GM12878 (cell line): ENCODE measurements at regions not wholly inside any gene's neighbourhood (a gene's known extent, or its start where the extent isn't known, plus 50 kb on each side); places are given as distances from the start of the nearest gene placed in this dataset.

Experiments used
- ATAC-seq: fragments of 200-7000 bp; cut with Tn5 transposase; 3 replicates; pipeline ENCODE4 v1.9.1; 2020; ENCODE audit warnings: mild to moderate bottlenecking, moderate library complexity
- BruUV-seq: library from RNA; stranded (reverse); fragments of 400-500 nt; replicated peaks from 2 replicates; lab custom pipeline; 2021; lab: Mats Ljungman, UMichigan
- CTCF ChIA-PET: fragments of 300-600 bp; sonication (Branson Sonifier 250); formaldehyde crosslinking; extraction: SDS; loops from one replicate; lab custom pipeline; 2021; ENCODE audit warnings: inconsistent platforms; lab: Yijun Ruan, JAX
- POLR2A ChIA-PET: fragments of 350-600 bp; formaldehyde crosslinking; extraction: SDS; loops from one replicate; lab custom pipeline; 2021; ENCODE audit warnings: inconsistent platforms; lab: Charles Lee
- RAD21 ChIA-PET: fragments of 300-600 bp; sonication (Branson Sonifier 250); formaldehyde crosslinking; loops from one replicate; lab custom pipeline; 2023; ENCODE audit warnings: antibody characterized with exemption; ENCODE audit not compliant: unreplicated experiment; lab: Charles Lee
- SMC1A ChIA-PET: fragments of 300-600 bp; sonication (Branson Sonifier 250); formaldehyde crosslinking; loops from one replicate; lab custom pipeline; 2023; ENCODE audit not compliant: unreplicated experiment, uncharacterized antibody; lab: Charles Lee
- DNase-seq: peaks from one replicate; pipeline ENCODE4 v3.0.0-alpha.2; 2011; ENCODE audit warnings: low read depth, low spot score
- FAIRE-seq: peaks from 3 replicates; lab custom pipeline; 2011; peaks lifted over from hg19 to GRCh38; lab: Jason Lieb, UNC
- H2AFZ ChIP-seq: 2 replicates; pipeline ENCODE4 v1.6.0; 2011; ENCODE audit warnings: low read depth, low read length, control low read depth; ENCODE audit not compliant: control insufficient read depth
- H3K27ac ChIP-seq: 2 replicates; pipeline ENCODE4 v1.5.1; 2011; ENCODE audit warnings: control low read depth; ENCODE audit not compliant: control insufficient read depth, insufficient read depth
- H3K27me3 ChIP-seq, 2 experiments: replicated peaks in 1 of 2; 2 replicates each; pipeline versions ENCODE4 v1.6.0 to v1.6.1; 2011; ENCODE audit warnings: low read length in 1 of 2; ENCODE audit not compliant: control insufficient read depth in 2 of 2, insufficient read depth in 2 of 2
- H3K36me3 ChIP-seq, 2 experiments: 2 replicates each; pipeline ENCODE4 v1.5.1; 2011; ENCODE audit warnings: low read length in 1 of 2; ENCODE audit not compliant: control insufficient read depth in 2 of 2, insufficient read depth in 2 of 2
- H3K4me1 ChIP-seq: 2 replicates; pipeline ENCODE4 v1.6.1; 2011; ENCODE audit warnings: mild to moderate bottlenecking, low read length, moderate library complexity, mixed read lengths; ENCODE audit not compliant: control insufficient read depth, insufficient read depth
- H3K4me2 ChIP-seq: 2 replicates; pipeline ENCODE4 v1.6.0; 2011; ENCODE audit warnings: control low read depth; ENCODE audit not compliant: control insufficient read depth, insufficient read depth
- H3K4me3 ChIP-seq: fragments of 200-600 bp; sonication (generic); 2 replicates; pipeline ENCODE4 v1.5.1; 2016
- H3K79me2 ChIP-seq: 2 replicates; pipeline ENCODE4 v1.6.0; 2011; ENCODE audit warnings: low read length; ENCODE audit not compliant: control insufficient read depth, insufficient read depth
- H3K9ac ChIP-seq: 2 replicates; pipeline ENCODE4 v1.8.0; 2011; ENCODE audit warnings: low read length, control low read depth, mixed read lengths; ENCODE audit not compliant: control insufficient read depth, insufficient read depth
- H3K9me3 ChIP-seq: replicated peaks from 3 replicates; pipeline ENCODE4 v1.5.1; 2011; ENCODE audit warnings: mild to moderate bottlenecking, low read length; ENCODE audit not compliant: control insufficient read depth, insufficient read depth
- H4K20me1 ChIP-seq: 2 replicates; pipeline ENCODE4 v1.6.0; 2011; ENCODE audit not compliant: control insufficient read depth, insufficient read depth
- ATF3 ChIP-seq: IDR thresholded peaks from 2 replicates; pipeline ENCODE4 v1.6.1; 2011; ENCODE audit warnings: low read depth, mild to moderate bottlenecking, low read length, moderate library complexity, borderline replicate concordance; ENCODE audit errors: extremely low read depth
- CHD4 ChIP-seq: fragments of 200-600 bp; sonication (generic); IDR thresholded peaks from 2 replicates; pipeline ENCODE4 v1.6.1; 2016; ENCODE audit warnings: mild to moderate bottlenecking
- E2F8 ChIP-seq: fragments of 450-650 bp; IDR thresholded peaks from 2 replicates; pipeline ENCODE4 v1.6.1; 2018; ENCODE audit warnings: mild to moderate bottlenecking, low read depth, moderate library complexity; ENCODE audit not compliant: partially characterized antibody
- IKZF2 ChIP-seq, 2 experiments: fragments of 450-650 bp; IDR thresholded peaks; 2 replicates each; pipeline ENCODE4 v1.6.1; 2017; ENCODE audit warnings: mild to moderate bottlenecking in 2 of 2, moderate library complexity in 2 of 2
- JUNB ChIP-seq: IDR thresholded peaks from 2 replicates; pipeline ENCODE4 v1.6.1; 2016; ENCODE audit warnings: antibody characterized with exemption, mild to moderate bottlenecking
- PAX5 ChIP-seq: IDR thresholded peaks from 2 replicates; pipeline ENCODE4 v1.6.1; 2011; ENCODE audit warnings: low read depth, low read length, borderline replicate concordance
- SMAD5 ChIP-seq: IDR thresholded peaks from 2 replicates; pipeline ENCODE4 v1.6.1; 2016; ENCODE audit warnings: antibody characterized with exemption, low read depth
- SP1 ChIP-seq: IDR thresholded peaks from one replicate; pipeline ENCODE4 v1.6.1; 2011; ENCODE audit warnings: low read depth, low read length
- TBL1XR1 ChIP-seq: IDR thresholded peaks from 2 replicates; pipeline ENCODE4 v1.6.1; 2012; ENCODE audit warnings: low read depth, low read length, improper control_type of control experiment
- TCF7 ChIP-seq: IDR thresholded peaks from 2 replicates; pipeline ENCODE4 v1.6.1; 2014; ENCODE audit warnings: antibody characterized with exemption, borderline replicate concordance
- ZNF207 ChIP-seq: fragments of 450-650 bp; IDR thresholded peaks from 2 replicates; pipeline ENCODE4 v1.6.1; 2014; ENCODE audit warnings: antibody characterized with exemption, mild to moderate bottlenecking, borderline replicate concordance
- WGBS: methylation state at CpG from one replicate; pipeline ENCODE4 v1.1.6; 2016; ENCODE audit warnings: low lambda C conversion rate; ENCODE audit not compliant: insufficient replicate concordance, insufficient coverage; ENCODE audit errors: missing lambda C conversion rate; 5-methylcytosine and 5-hydroxymethylcytosine counted together
- in situ Hi-C: fragments of 300-500 bp; cut with MboI; formaldehyde crosslinking; loops from 9 replicates; pipeline ENCODE4 v1.14.3; 2018; ENCODE audit warnings: mixed read lengths
- intact Hi-C: fragments of 100-400 bp; cut with micrococcal nuclease; formaldehyde crosslinking; loops from one replicate; pipeline ENCODE4 v1.14.2; 2022; ENCODE audit not compliant: unreplicated experiment

GRCh38 chr20:59400708-59401107 is 100.3 kb downstream of the EDN3 start:
- Histone ChIP-seq H3K27ac (no peak overlapping the region), H3K79me2 (no peaks in the 10 kb centered on the region), H3K36me3 (no peaks in the 10 kb centered on the region), H3K9me3 (no peaks in the 10 kb centered on the region)
- CTCF ChIA-PET, result no interaction called here
- WGBS, result 76% methylated on average over 9 of the region's 9 CpGs
- no TSS peak for BruUV-seq
- intact Hi-C loops, result loop anchor here (10.0 kb wide), 1 partner anchor 316 kb away; no protein-coding TSS in a partner anchor
- TF ChIP-seq PAX5, result no peak
- TF ChIP-seq E2F8, result no peak
- TF ChIP-seq SMAD5, result no peak
- TF ChIP-seq SP1, result no peak
- TF ChIP-seq ZNF207, result no peak
- no peak for TF ChIP-seq TBL1XR1
- no peak for TF ChIP-seq IKZF2 (IDR thresholded peaks at IDR 0.05)
- TF ChIP-seq ATF3, result no peak
- no peak for TF ChIP-seq JUNB
- TF ChIP-seq TCF7, result no peak
- no peak for TF ChIP-seq CHD4
- TF ChIP-seq, all 136 proteins: peak for 0
- H3K27me3 ChIP-seq, result peaks cover 0 to 2% of the 10 kb centered on the region in 2 experiments; a peak in 2 of 4 replicates
- ATAC-seq (no peak), FAIRE-seq (no peak), DNase-seq (no peak)
- no peak overlapping the region for H3K4me3 ChIP-seq
- in situ Hi-C loops, result no loop called here
- H2AFZ ChIP-seq, result no peak overlapping the region
- ChIA-PET RAD21 (no interaction called here), SMC1A (no interaction called here), POLR2A (no interaction called here)
- no peak overlapping the region for H3K4me2 ChIP-seq
- H3K4me1 ChIP-seq, result no peaks in the 10 kb centered on the region
- H3K9ac ChIP-seq, result no peak overlapping the region
- no peaks in the 10 kb centered on the region for H4K20me1 ChIP-seq
